DND-41 (cell line): ENCODE measurements at regions not wholly inside any gene's neighbourhood (a gene's known extent, or its start where the extent isn't known, plus 50 kb on each side); places are given as distances from the start of the nearest gene placed in this dataset.

ENCODE experiments used
- EZH2 ChIP-seq: IDR thresholded peaks from 3 replicates; pipeline ENCODE4 v1.6.1; 2012; ENCODE audit warnings: borderline replicate concordance, low read depth, mild to moderate bottlenecking, moderate library complexity, low read length, inconsistent platforms; ENCODE audit not compliant: severe bottlenecking
- TF ChIP-seq, protein P1 (sequence below): IDR thresholded peaks from 2 replicates; pipeline ENCODE4 v1.5.1; 2012; ENCODE audit warnings: borderline replicate concordance, low read length, moderate library complexity, mild to moderate bottlenecking; ENCODE audit not compliant: poor library complexity, severe bottlenecking; ENCODE audit errors: extremely low read depth

DNA sequence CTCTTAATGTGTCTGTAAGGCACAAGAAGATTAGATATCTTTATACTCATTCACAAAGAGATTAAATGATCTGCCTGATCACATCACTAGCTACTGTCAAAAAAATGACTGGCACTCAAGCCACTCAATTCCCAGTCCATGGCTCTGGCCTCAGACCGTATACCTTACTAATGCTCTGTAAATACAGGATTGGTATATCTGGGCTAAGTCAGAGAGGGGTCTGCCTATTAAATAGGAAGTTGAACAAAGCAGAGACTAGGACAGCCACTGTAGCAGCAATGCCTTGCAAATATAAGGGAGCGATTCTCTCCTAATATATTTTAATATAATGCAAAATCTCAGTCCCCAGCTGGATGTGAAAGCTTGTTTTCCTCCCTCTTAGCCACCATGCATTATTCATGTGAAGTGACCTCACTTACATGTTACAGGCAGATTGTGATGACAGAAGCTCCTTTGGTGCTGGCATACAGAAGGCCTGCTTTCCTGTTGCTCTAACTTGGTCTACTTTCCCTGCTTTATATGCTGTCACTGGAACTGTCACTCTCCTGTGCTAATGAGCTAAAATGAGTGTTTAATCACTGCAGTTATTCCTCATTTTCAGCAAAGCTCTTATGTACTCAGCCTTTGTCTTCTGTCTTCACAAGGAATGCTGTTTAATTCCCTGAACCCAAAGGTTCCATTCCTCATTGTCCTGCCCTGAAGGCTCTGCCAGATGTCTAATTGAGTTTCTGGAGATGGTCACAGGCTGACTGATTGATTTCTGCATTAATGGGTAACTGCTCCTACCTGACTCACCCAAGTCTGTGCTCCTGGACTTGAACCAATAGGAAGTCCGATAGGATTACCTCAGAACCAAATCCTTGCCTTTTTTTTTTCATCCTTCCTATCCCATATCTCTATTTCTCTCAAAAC is 578.2 kb downstream of the KLHL13 start:
- TF ChIP-seq, protein P1, sequence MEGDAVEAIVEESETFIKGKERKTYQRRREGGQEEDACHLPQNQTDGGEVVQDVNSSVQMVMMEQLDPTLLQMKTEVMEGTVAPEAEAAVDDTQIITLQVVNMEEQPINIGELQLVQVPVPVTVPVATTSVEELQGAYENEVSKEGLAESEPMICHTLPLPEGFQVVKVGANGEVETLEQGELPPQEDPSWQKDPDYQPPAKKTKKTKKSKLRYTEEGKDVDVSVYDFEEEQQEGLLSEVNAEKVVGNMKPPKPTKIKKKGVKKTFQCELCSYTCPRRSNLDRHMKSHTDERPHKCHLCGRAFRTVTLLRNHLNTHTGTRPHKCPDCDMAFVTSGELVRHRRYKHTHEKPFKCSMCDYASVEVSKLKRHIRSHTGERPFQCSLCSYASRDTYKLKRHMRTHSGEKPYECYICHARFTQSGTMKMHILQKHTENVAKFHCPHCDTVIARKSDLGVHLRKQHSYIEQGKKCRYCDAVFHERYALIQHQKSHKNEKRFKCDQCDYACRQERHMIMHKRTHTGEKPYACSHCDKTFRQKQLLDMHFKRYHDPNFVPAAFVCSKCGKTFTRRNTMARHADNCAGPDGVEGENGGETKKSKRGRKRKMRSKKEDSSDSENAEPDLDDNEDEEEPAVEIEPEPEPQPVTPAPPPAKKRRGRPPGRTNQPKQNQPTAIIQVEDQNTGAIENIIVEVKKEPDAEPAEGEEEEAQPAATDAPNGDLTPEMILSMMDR, result no peak
- no peak for TF ChIP-seq EZH2
